Naive B cell (primary cell): ENCODE measurements at regions not wholly inside any gene's neighbourhood (a gene's known extent, or its start where the extent isn't known, plus 50 kb on each side); places are given as distances from the start of the nearest gene placed in this dataset.
"Not testable (repeated sequence)": the region's sequence is repeated elsewhere in the genome, so short reads cannot be mapped to it uniquely, and the experiment has no call there.

Experiments
- ATAC-seq, 2 donors: fragments of 150-1000 bp; cut with Tn5 transposase; 2 replicates each; pipeline ENCODE4 v1.10.0; 2021; ENCODE audit warnings: low read depth in 2 of 2, mild to moderate bottlenecking in 2 of 2, moderate library complexity in 2 of 2
- DNase-seq: peaks from one replicate; pipeline ENCODE4 v3.0.0; 2022
- H3K27ac Mint-ChIP-seq, 6 donors: one replicate each; pipeline ENCODE4 v1.8.0; 2020 to 2022; ENCODE audit warnings: mild to moderate bottlenecking in 6 of 6, mixed read lengths in 6 of 6, moderate library complexity in 5 of 6, inconsistent platforms in 2 of 6
- H3K27me3 Mint-ChIP-seq, 3 donors: one replicate each; pipeline ENCODE4 v1.8.0; 2021 to 2022; ENCODE audit warnings: mixed read lengths in 3 of 3, mild to moderate bottlenecking in 1 of 3
- H3K36me3 Mint-ChIP-seq, 2 donors: one replicate each; pipeline ENCODE4 v1.8.0; 2020 to 2022; ENCODE audit warnings: mixed read lengths in 2 of 2, inconsistent platforms in 1 of 2, mild to moderate bottlenecking in 1 of 2
- H3K4me1 Mint-ChIP-seq, 3 donors: one replicate each; pipeline ENCODE4 v1.8.0; 2020 to 2022; ENCODE audit warnings: mixed read lengths in 3 of 3, inconsistent platforms in 1 of 3, mild to moderate bottlenecking in 1 of 3, moderate library complexity in 1 of 3
- H3K4me3 Mint-ChIP-seq, 8 donors: one replicate each; pipeline ENCODE4 v1.8.0; 2020 to 2022; ENCODE audit warnings: mild to moderate bottlenecking in 8 of 8, mixed read lengths in 8 of 8, moderate library complexity in 8 of 8, inconsistent platforms in 2 of 8
- H3K9me3 Mint-ChIP-seq, 7 donors: one replicate each; pipeline ENCODE4 v1.8.0; 2020 to 2022; ENCODE audit warnings: mixed read lengths in 7 of 7, mild to moderate bottlenecking in 5 of 7, inconsistent platforms in 2 of 7, moderate library complexity in 1 of 7

GRCh38 chr5:166088389-166089039 is 2202.9 kb upstream of the WWC1 start:
- ATAC-seq (no peak), DNase-seq (no peak)
- Mint-ChIP-seq H3K36me3 (no peaks in the 10 kb centered on the region), H3K4me1 (no peaks in the 10 kb centered on the region), H3K4me3 (no peak overlapping the region), H3K9me3 (peaks cover 0 to 7% (median 2%) of the 10 kb centered on the region in 7 donors), H3K27me3 (no peaks in the 10 kb centered on the region), H3K27ac (no peak overlapping the region)

DNA sequence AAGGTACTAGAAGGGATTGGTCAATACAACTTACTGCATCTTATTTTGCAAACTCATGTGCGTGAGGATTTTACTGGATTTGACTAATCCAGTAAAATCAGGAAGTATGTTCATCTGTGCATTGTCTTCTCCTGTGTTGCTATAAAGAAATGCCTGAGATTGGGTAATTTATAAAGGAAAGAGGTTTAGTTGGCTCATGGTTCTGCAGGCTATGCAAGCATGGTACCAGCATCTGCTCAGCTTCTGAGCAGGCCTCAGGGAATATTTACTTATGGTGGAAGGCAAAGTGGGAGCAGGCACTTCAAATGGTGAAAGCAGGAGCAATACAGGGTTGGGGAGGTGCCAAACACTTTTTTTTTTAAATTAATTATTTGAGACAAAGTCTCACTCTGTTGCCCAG is 2199.5 kb upstream of the WWC1 start:
- no peak overlapping the region for H3K4me3 Mint-ChIP-seq
- H3K36me3 Mint-ChIP-seq: no peaks in the 10 kb centered on the region
- no peaks in the 10 kb centered on the region for H3K4me1 Mint-ChIP-seq
- DNase-seq (no peak), ATAC-seq (no peak)
- peaks cover 0 to 7% (median 3%) of the 10 kb centered on the region in 7 donors for H3K9me3 Mint-ChIP-seq
- no peaks in the 10 kb centered on the region for H3K27me3 Mint-ChIP-seq
- H3K27ac Mint-ChIP-seq: no peak overlapping the region

- Mint-ChIP-seq H3K4me3 (no peak overlapping the region), H3K27ac (no peak overlapping the region), H3K36me3 (no peaks in the 10 kb centered on the region), H3K9me3 (peaks cover 0 to 7% (median 3%) of the 10 kb centered on the region in 7 donors), H3K27me3 (no peaks in the 10 kb centered on the region), H3K4me1 (no peaks in the 10 kb centered on the region)
- ATAC-seq (no peak), DNase-seq (no peak)
These were observed 2198.1 kb upstream of the WWC1 start for GRCh38 chr5:166093312-166093711.

DNA sequence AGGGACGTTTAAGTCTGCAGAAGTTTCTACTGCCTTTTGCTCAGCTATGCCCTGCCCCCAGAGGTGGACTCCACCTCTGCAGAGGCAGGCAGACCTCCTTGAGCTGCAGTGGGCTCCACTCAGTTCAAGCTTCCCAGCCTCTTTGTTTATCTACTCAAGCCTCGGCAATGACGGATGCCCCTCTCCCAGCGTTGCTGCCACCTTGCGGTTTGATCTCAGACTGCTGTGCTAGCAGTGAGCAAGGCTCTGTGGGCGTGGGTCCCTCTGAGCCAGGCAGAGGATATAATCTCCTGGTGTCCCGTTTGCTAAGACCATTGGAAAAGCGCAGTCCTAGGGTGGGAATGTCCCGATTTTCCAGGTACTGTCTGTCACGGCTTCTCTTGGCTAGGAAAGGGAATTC is 2188.5 kb upstream of the WWC1 start:
- no peak overlapping the region for H3K27ac Mint-ChIP-seq
- peaks cover 0 to 6% (median 1%) of the 10 kb centered on the region in 7 donors for H3K9me3 Mint-ChIP-seq
- H3K4me3 Mint-ChIP-seq: no peak overlapping the region
- ATAC-seq (no peak), DNase-seq (no peak)
- no peaks in the 10 kb centered on the region for H3K36me3 Mint-ChIP-seq
- H3K4me1 Mint-ChIP-seq: no peaks in the 10 kb centered on the region
- H3K27me3 Mint-ChIP-seq: no peaks in the 10 kb centered on the region

DNA sequence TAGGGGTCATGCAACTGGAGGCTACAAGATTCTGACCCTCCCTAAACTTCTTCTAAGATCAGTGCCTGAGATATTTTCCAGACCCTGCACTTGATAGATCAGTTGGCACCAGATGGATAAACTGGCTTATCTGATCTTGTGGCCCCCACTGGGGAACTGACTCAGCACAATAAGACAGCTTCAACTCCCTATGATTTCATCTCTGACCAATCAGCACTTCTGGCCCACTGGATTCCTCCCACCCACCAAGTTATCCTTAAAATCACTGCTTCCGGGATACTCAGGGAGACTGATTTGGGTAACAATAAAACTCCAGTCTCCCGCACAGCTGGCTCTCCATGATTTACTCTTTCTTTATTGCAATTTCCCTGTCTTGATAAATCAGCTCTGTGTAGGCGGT is 2180.4 kb upstream of the WWC1 start:
- peaks cover 0 to 8% (median 3%) of the 10 kb centered on the region in 7 donors for H3K9me3 Mint-ChIP-seq
- no peak overlapping the region for H3K27ac Mint-ChIP-seq
- DNase-seq (no peak), ATAC-seq (no peak)
- no peak overlapping the region for H3K4me3 Mint-ChIP-seq
- H3K36me3 Mint-ChIP-seq: no peaks in the 10 kb centered on the region
- H3K27me3 Mint-ChIP-seq: no peaks in the 10 kb centered on the region
- H3K4me1 Mint-ChIP-seq: no peaks in the 10 kb centered on the region

DNA sequence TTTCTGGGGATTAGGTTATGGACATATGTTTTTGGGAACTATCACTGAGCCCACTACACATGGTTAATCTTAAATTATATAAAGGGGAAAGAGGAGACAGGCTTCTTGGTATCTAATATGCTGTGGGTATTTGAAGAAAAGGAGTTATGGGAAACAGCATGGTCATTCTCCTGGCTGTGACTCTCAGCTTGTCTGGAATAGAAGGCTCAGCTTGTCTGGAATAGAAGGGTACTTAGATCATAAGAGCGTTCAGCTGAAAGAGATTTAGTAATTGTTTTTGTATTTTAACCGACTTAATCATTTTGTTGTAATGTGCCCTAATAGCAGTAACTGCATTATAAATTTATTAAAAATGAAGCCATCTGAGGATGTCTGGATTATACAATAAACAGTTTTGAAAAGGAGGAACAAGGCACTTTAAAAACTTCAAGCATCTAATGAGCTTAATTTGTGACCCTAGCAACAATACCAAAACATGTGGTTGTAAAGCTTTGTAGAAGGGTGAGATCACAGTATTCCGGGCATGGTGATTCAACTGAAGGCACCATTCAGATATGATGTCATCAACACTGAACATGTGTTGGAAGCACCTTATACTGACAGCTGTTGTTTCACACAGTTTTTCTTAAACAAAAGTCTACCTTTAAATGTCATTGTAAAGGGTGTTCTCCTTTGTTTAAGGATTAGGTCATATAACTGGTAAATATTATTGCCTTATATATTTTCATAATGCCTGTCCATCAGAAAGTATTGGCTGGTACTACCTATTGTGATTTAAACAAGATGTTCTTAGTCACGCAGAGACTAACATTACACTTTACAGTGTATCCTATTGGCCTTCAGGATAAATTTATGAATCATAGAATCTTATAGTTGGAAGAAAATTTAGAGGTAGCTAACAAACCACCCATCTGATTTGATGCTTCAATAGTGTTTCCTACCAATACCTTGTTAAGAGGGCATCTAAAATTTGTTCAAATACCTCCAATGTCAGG is 2174.1 kb upstream of the WWC1 start:
- Mint-ChIP-seq H3K9me3 (peaks cover 0 to 12% (median 3%) of the 10 kb centered on the region in 7 donors), H3K4me1 (no peaks in the 10 kb centered on the region), H3K4me3 (no peak overlapping the region), H3K27ac (no peak overlapping the region), H3K27me3 (no peaks in the 10 kb centered on the region), H3K36me3 (no peaks in the 10 kb centered on the region)
- ATAC-seq: no peak
- DNase-seq: no peak

DNA sequence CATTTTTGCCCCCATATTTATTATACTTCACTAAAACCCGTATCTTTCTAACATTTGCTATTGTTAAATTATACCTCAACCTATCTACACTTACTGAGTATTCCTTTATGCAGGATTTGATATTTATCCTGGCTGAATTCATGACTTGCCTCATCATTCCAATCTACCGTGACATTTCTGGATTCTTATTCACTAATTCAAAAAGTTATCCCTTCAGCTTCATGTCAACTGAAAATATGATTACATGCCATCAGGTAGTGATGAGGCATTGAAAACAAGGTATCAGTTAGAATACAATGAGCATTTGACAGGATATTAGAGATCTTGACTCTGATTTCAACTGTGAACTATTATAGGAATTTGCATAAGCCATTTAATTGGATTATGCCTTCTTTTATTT is 2171.9 kb upstream of the WWC1 start:
- Mint-ChIP-seq H3K4me1 (no peaks in the 10 kb centered on the region), H3K27ac (no peak overlapping the region), H3K36me3 (no peaks in the 10 kb centered on the region), H3K4me3 (no peak overlapping the region), H3K27me3 (no peaks in the 10 kb centered on the region), H3K9me3 (peaks cover 0 to 13% (median 3%) of the 10 kb centered on the region in 7 donors)
- DNase-seq: no peak
- ATAC-seq: no peak

- Mint-ChIP-seq H3K27me3 (no peaks in the 10 kb centered on the region), H3K9me3 (peaks cover 0 to 9% (median 3%) of the 10 kb centered on the region in 7 donors), H3K36me3 (no peaks in the 10 kb centered on the region), H3K4me3 (no peak overlapping the region), H3K27ac (peak overlapping the region in 1 of 6 donors; percentile 4), H3K4me1 (no peaks in the 10 kb centered on the region)
- no peak for DNase-seq
- no peak for ATAC-seq
These were observed 2167.7 kb upstream of the WWC1 start for GRCh38 chr5:166123717-166124116.

- Mint-ChIP-seq H3K36me3 (no peaks in the 10 kb centered on the region), H3K27ac (no peak overlapping the region), H3K4me3 (no peak overlapping the region), H3K27me3 (no peaks in the 10 kb centered on the region), H3K4me1 (no peaks in the 10 kb centered on the region), H3K9me3 (peaks cover 0 to 8% (median under 1%) of the 10 kb centered on the region in 7 donors)
- no peak for DNase-seq
- no peak for ATAC-seq
These were observed 2163.5 kb upstream of the WWC1 start for GRCh38 chr5:166127766-166128570.

DNA sequence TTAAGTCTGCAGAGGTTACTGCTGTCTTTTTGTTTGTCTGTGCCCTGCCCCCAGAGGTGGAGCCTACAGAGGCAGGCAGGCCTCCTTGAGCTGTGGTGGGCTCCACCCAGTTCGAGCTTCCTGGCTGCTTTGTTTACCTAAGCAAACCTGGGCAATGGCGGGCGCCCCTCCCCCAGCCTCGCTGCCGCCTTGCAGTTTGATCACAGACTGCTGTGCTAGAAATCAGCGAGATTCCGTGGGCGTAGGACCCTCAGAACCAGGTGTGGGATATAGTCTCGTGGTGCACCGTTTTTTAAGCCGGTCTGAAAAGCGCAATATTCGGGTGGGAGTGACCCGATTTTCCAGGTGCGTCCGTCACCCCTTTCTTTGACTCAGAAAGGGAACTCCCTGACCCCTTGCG is 2146.3 kb upstream of the WWC1 start:
- DNase-seq, ATAC-seq, H3K36me3 Mint-ChIP-seq, H3K27me3 Mint-ChIP-seq, H3K27ac Mint-ChIP-seq, H3K4me3 Mint-ChIP-seq, H3K4me1 Mint-ChIP-seq: not testable (repeated sequence)
- H3K9me3 Mint-ChIP-seq: peaks cover 0 to 20% (median 7%) of the 10 kb centered on the region in 7 donors

- Mint-ChIP-seq H3K9me3 (peaks cover 0 to 4% (median 0%) of the 10 kb centered on the region in 7 donors), H3K27ac (no peak overlapping the region), H3K27me3 (no peaks in the 10 kb centered on the region), H3K4me1 (no peaks in the 10 kb centered on the region), H3K4me3 (no peak overlapping the region), H3K36me3 (no peaks in the 10 kb centered on the region)
- no peak for ATAC-seq
- no peak for DNase-seq
These were observed 2127.3 kb upstream of the WWC1 start for GRCh38 chr5:166163996-166164610.

GRCh38 chr5:166165596-166165995 is 2125.8 kb upstream of the WWC1 start:
- Mint-ChIP-seq H3K9me3 (peaks cover 0 to 4% (median 2%) of the 10 kb centered on the region in 7 donors), H3K4me3 (no peak overlapping the region), H3K27me3 (no peaks in the 10 kb centered on the region), H3K27ac (no peak overlapping the region), H3K36me3 (no peaks in the 10 kb centered on the region), H3K4me1 (no peaks in the 10 kb centered on the region)
- no peak for DNase-seq
- no peak for ATAC-seq

DNA sequence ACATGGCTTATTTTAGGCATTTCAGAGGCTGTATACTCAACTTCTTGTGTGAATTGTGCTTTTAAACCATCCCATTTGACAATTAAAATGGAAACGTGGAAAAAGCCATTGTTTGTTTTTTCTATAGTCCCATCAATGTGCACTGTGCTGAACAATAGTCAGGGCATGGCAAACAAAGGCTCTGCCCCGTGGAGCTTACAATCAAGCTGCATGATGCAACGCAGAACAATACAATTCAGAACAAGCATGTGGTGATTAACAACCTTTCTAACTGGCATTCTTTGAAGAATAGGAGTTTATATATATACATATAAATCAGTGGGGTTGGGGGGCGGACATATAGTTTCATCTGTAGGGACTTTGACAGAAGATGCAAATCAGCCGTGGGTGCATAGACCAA is 2125.4 kb upstream of the WWC1 start:
- Mint-ChIP-seq H3K36me3 (no peaks in the 10 kb centered on the region), H3K4me1 (no peaks in the 10 kb centered on the region), H3K27ac (no peak overlapping the region), H3K9me3 (peaks cover 0 to 5% (median 2%) of the 10 kb centered on the region in 7 donors), H3K27me3 (no peaks in the 10 kb centered on the region), H3K4me3 (no peak overlapping the region)
- ATAC-seq (no peak), DNase-seq (no peak)
